HG03469 (cell line): ENCODE measurements at regions not wholly inside any gene's neighbourhood (a gene's known extent, or its start where the extent isn't known, plus 50 kb on each side); places are given as distances from the start of the nearest gene placed in this dataset.

Experiments
- ATAC-seq: cut with Tn5 transposase; IDR thresholded peaks from one replicate; pipeline ENCODE4 v1.9.1; 2021; ENCODE audit warnings: mild to moderate bottlenecking, moderate library complexity, moderate number of reproducible peaks; ENCODE audit not compliant: unreplicated experiment

- ATAC-seq, result no peak
Measured at GRCh38 chr10:1870491-1870890, 133.2 kb upstream of the ADARB2 start.

GRCh38 chr10:1869861-1870260, 132.5 kb upstream of the ADARB2 start:
- no peak for ATAC-seq

- ATAC-seq, result no peak
Measured at GRCh38 chr10:1860351-1860750, 123.0 kb upstream of the ADARB2 start.

- no peak for ATAC-seq
Measured at GRCh38 chr10:1858547-1858946, 121.2 kb upstream of the ADARB2 start.

- no peak for ATAC-seq
Measured at GRCh38 chr10:1858048-1858447, 120.7 kb upstream of the ADARB2 start.

GRCh38 chr10:1855911-1856310, 118.6 kb upstream of the ADARB2 start:
- ATAC-seq, result no peak

- ATAC-seq, result no peak
Measured at GRCh38 chr10:1854271-1854670, 116.9 kb upstream of the ADARB2 start.

GRCh38 chr10:1853801-1854200, 116.5 kb upstream of the ADARB2 start:
- ATAC-seq, result no peak

GRCh38 chr10:1852841-1853240, 115.5 kb upstream of the ADARB2 start:
- ATAC-seq, result no peak

- ATAC-seq, result no peak
Measured at GRCh38 chr10:1851762-1852161, 114.4 kb upstream of the ADARB2 start.

- no peak for ATAC-seq
Measured at GRCh38 chr10:1850971-1851527, 113.7 kb upstream of the ADARB2 start.

- ATAC-seq, result no peak
Measured at GRCh38 chr10:1847361-1847760, 110.0 kb upstream of the ADARB2 start.

- ATAC-seq, result no peak
Measured at GRCh38 chr10:1846032-1846431, 108.7 kb upstream of the ADARB2 start.

GRCh38 chr10:1841759-1842158, 104.4 kb upstream of the ADARB2 start:
- no peak for ATAC-seq

GRCh38 chr10:1829712-1830111, 92.4 kb upstream of the ADARB2 start:
- no peak for ATAC-seq

GRCh38 chr10:1824928-1825327, 87.6 kb upstream of the ADARB2 start:
- ATAC-seq, result peak; percentile 75

GRCh38 chr10:1814556-1814955, 77.2 kb upstream of the ADARB2 start:
- no peak for ATAC-seq

GRCh38 chr10:1809139-1809741, 71.9 kb upstream of the ADARB2 start:
- no peak for ATAC-seq

GRCh38 chr10:1807924-1808323, 70.6 kb upstream of the ADARB2 start:
- no peak for ATAC-seq

- no peak for ATAC-seq
Measured at GRCh38 chr10:1807196-1807595, 69.9 kb upstream of the ADARB2 start.

- ATAC-seq, result no peak
Measured at GRCh38 chr10:1802413-1802812, 65.1 kb upstream of the ADARB2 start.

- no peak for ATAC-seq
Measured at GRCh38 chr10:1788401-1788800, 51.1 kb upstream of the ADARB2 start.
